ENCODE measurements at regions not wholly inside any gene's neighbourhood (a gene's known extent, or its start where the extent isn't known, plus 50 kb on each side); places are given as distances from the start of the nearest gene placed in this dataset.

- Histone ChIP-seq H3K4me3 (ENCODE audit: insufficient read depth in 1 of 2, low read depth in 1 of 2, low read length in 2 of 2) (no peak overlapping the region), H3K79me1 (replicated peaks; ENCODE audit: low read length, poor library complexity, severe bottlenecking) (no peaks in the 10 kb centered on the region), H4K91ac (ENCODE audit: low read length) (no peak overlapping the region), H2BK15ac (ENCODE audit: low read depth, poor library complexity, severe bottlenecking) (no peak overlapping the region), H2AFZ (ENCODE audit: low read depth, low read length) (no peak overlapping the region), H3K4me2 (ENCODE audit: low read length, poor library complexity, severe bottlenecking) (no peak overlapping the region), H3K4ac (ENCODE audit: low read depth in 1 of 2, low read length in 2 of 2) (no peak overlapping the region), H2AK5ac (ENCODE audit: low read length, severe bottlenecking) (no peak overlapping the region), H3K9me3 (ENCODE audit: control insufficient read depth, low read length) (no peaks in the 10 kb centered on the region), H3K14ac (ENCODE audit: low read length in 2 of 2) (no peak overlapping the region), H3K27ac (ENCODE audit: low read length, poor library complexity, severe bottlenecking) (no peak overlapping the region), H2BK12ac (ENCODE audit: low read length in 2 of 2) (no peak overlapping the region), H3K18ac (ENCODE audit: low read depth in 1 of 2, low read length in 2 of 2) (no peak overlapping the region), H2BK120ac (ENCODE audit: low read depth, low read length) (no peak overlapping the region), H3K36me3 (ENCODE audit: control insufficient read depth in 1 of 2, insufficient read depth in 2 of 2, low read depth in 1 of 2, low read length in 2 of 2) (no peaks in the 10 kb centered on the region), H3K23ac (ENCODE audit: low read length in 2 of 2) (no peak overlapping the region), H3K27me3 (ENCODE audit: control insufficient read depth in 1 of 2, insufficient read depth in 1 of 2, low read length in 2 of 2) (no peaks in the 10 kb centered on the region), H2BK5ac (ENCODE audit: low read depth, low read length, poor library complexity, severe bottlenecking) (no peak overlapping the region), H4K8ac (ENCODE audit: low read length) (no peak overlapping the region), H3K4me1 (ENCODE audit: control insufficient read depth, insufficient read depth, low read depth, low read length) (no peaks in the 10 kb centered on the region), H3K9ac (ENCODE audit: low read length) (no peak overlapping the region)
- no peak for DNase-seq
- 67% methylated on average over 1 of the region's 1 CpG for WGBS
Measured at GRCh38 chr11:101363706-101364275, 220.0 kb downstream of the TRPC6 start.

GRCh38 chr11:101362643-101363042 is 221.2 kb downstream of the TRPC6 start:
- Histone ChIP-seq H3K79me1 (replicated peaks; ENCODE audit: low read length, poor library complexity, severe bottlenecking) (no peaks in the 10 kb centered on the region), H3K4ac (ENCODE audit: low read depth in 1 of 2, low read length in 2 of 2) (no peak overlapping the region), H3K23ac (ENCODE audit: low read length in 2 of 2) (no peak overlapping the region), H3K9ac (ENCODE audit: low read length) (no peak overlapping the region), H3K9me3 (ENCODE audit: control insufficient read depth, low read length) (no peaks in the 10 kb centered on the region), H3K4me1 (ENCODE audit: control insufficient read depth, insufficient read depth, low read depth, low read length) (no peaks in the 10 kb centered on the region), H3K27me3 (ENCODE audit: control insufficient read depth in 1 of 2, insufficient read depth in 1 of 2, low read length in 2 of 2) (no peaks in the 10 kb centered on the region), H2AK5ac (ENCODE audit: low read length, severe bottlenecking) (no peak overlapping the region), H2AFZ (ENCODE audit: low read depth, low read length) (no peak overlapping the region), H2BK120ac (ENCODE audit: low read depth, low read length) (no peak overlapping the region), H3K18ac (ENCODE audit: low read depth in 1 of 2, low read length in 2 of 2) (no peak overlapping the region), H3K14ac (ENCODE audit: low read length in 2 of 2) (no peak overlapping the region), H4K91ac (ENCODE audit: low read length) (no peak overlapping the region), H2BK5ac (ENCODE audit: low read depth, low read length, poor library complexity, severe bottlenecking) (no peak overlapping the region), H4K8ac (ENCODE audit: low read length) (no peak overlapping the region), H3K27ac (ENCODE audit: low read length, poor library complexity, severe bottlenecking) (no peak overlapping the region), H2BK12ac (ENCODE audit: low read length in 2 of 2) (no peak overlapping the region), H3K4me3 (ENCODE audit: insufficient read depth in 1 of 2, low read depth in 1 of 2, low read length in 2 of 2) (no peak overlapping the region), H3K4me2 (ENCODE audit: low read length, poor library complexity, severe bottlenecking) (no peak overlapping the region), H2BK15ac (ENCODE audit: low read depth, poor library complexity, severe bottlenecking) (no peak overlapping the region), H3K36me3 (ENCODE audit: control insufficient read depth in 1 of 2, insufficient read depth in 2 of 2, low read depth in 1 of 2, low read length in 2 of 2) (no peaks in the 10 kb centered on the region)
- no peak for DNase-seq
- 33% methylated on average over 1 of the region's 3 CpGs for WGBS

GRCh38 chr11:101357771-101358170 is 226.0 kb downstream of the TRPC6 start:
- Histone ChIP-seq H3K9me3 (ENCODE audit: control insufficient read depth, low read length) (no peaks in the 10 kb centered on the region), H4K8ac (ENCODE audit: low read length) (no peak overlapping the region), H2BK5ac (ENCODE audit: low read depth, low read length, poor library complexity, severe bottlenecking) (no peak overlapping the region), H2AK5ac (ENCODE audit: low read length, severe bottlenecking) (no peak overlapping the region), H3K9ac (ENCODE audit: low read length) (no peak overlapping the region), H2AFZ (ENCODE audit: low read depth, low read length) (no peak overlapping the region), H2BK120ac (ENCODE audit: low read depth, low read length) (no peak overlapping the region), H2BK15ac (ENCODE audit: low read depth, poor library complexity, severe bottlenecking) (no peak overlapping the region), H3K23ac (ENCODE audit: low read length in 2 of 2) (no peak overlapping the region), H3K27me3 (ENCODE audit: control insufficient read depth in 1 of 2, insufficient read depth in 1 of 2, low read length in 2 of 2) (no peaks in the 10 kb centered on the region), H3K18ac (ENCODE audit: low read depth in 1 of 2, low read length in 2 of 2) (no peak overlapping the region), H3K4me2 (ENCODE audit: low read length, poor library complexity, severe bottlenecking) (no peak overlapping the region), H2BK12ac (ENCODE audit: low read length in 2 of 2) (no peak overlapping the region), H3K36me3 (ENCODE audit: control insufficient read depth in 1 of 2, insufficient read depth in 2 of 2, low read depth in 1 of 2, low read length in 2 of 2) (no peaks in the 10 kb centered on the region), H3K79me1 (replicated peaks; ENCODE audit: low read length, poor library complexity, severe bottlenecking) (no peaks in the 10 kb centered on the region), H3K4me3 (ENCODE audit: insufficient read depth in 1 of 2, low read depth in 1 of 2, low read length in 2 of 2) (no peak overlapping the region), H3K14ac (ENCODE audit: low read length in 2 of 2) (no peak overlapping the region), H3K4ac (ENCODE audit: low read depth in 1 of 2, low read length in 2 of 2) (no peak overlapping the region), H4K91ac (ENCODE audit: low read length) (no peak overlapping the region), H3K4me1 (ENCODE audit: control insufficient read depth, insufficient read depth, low read depth, low read length) (no peaks in the 10 kb centered on the region), H3K27ac (ENCODE audit: low read length, poor library complexity, severe bottlenecking) (no peak overlapping the region)
- DNase-seq, result no peak
- WGBS, result no CpG with 5 or more reads among the region's 1 CpG

GRCh38 chr11:101354801-101355200 is 225.2 kb upstream of the PGR start:
- Histone ChIP-seq H3K36me3 (ENCODE audit: control insufficient read depth in 1 of 2, insufficient read depth in 2 of 2, low read depth in 1 of 2, low read length in 2 of 2) (no peaks in the 10 kb centered on the region), H2BK15ac (ENCODE audit: low read depth, poor library complexity, severe bottlenecking) (no peak overlapping the region), H2BK12ac (ENCODE audit: low read length in 2 of 2) (no peak overlapping the region), H3K18ac (ENCODE audit: low read depth in 1 of 2, low read length in 2 of 2) (no peak overlapping the region), H3K4me3 (ENCODE audit: insufficient read depth in 1 of 2, low read depth in 1 of 2, low read length in 2 of 2) (no peak overlapping the region), H2AFZ (ENCODE audit: low read depth, low read length) (no peak overlapping the region), H2BK120ac (ENCODE audit: low read depth, low read length) (no peak overlapping the region), H2BK5ac (ENCODE audit: low read depth, low read length, poor library complexity, severe bottlenecking) (no peak overlapping the region), H2AK5ac (ENCODE audit: low read length, severe bottlenecking) (no peak overlapping the region), H3K9ac (ENCODE audit: low read length) (no peak overlapping the region), H4K8ac (ENCODE audit: low read length) (no peak overlapping the region), H3K27me3 (ENCODE audit: control insufficient read depth in 1 of 2, insufficient read depth in 1 of 2, low read length in 2 of 2) (no peaks in the 10 kb centered on the region), H3K14ac (ENCODE audit: low read length in 2 of 2) (no peak overlapping the region), H3K4ac (ENCODE audit: low read depth in 1 of 2, low read length in 2 of 2) (no peak overlapping the region), H3K23ac (ENCODE audit: low read length in 2 of 2) (no peak overlapping the region), H3K27ac (ENCODE audit: low read length, poor library complexity, severe bottlenecking) (no peak overlapping the region), H3K79me1 (replicated peaks; ENCODE audit: low read length, poor library complexity, severe bottlenecking) (no peaks in the 10 kb centered on the region), H3K9me3 (ENCODE audit: control insufficient read depth, low read length) (no peaks in the 10 kb centered on the region), H3K4me1 (ENCODE audit: control insufficient read depth, insufficient read depth, low read depth, low read length) (no peaks in the 10 kb centered on the region), H3K4me2 (ENCODE audit: low read length, poor library complexity, severe bottlenecking) (no peak overlapping the region), H4K91ac (ENCODE audit: low read length) (no peak overlapping the region)
- DNase-seq, result no peak
- WGBS, result 81% methylated on average over 3 of the region's 4 CpGs

Measured in mesenchymal stem cell (in vitro differentiated cells and primary cell).